ENCODE measurements at regions not wholly inside any gene's neighbourhood (a gene's known extent, or its start where the extent isn't known, plus 50 kb on each side); places are given as distances from the start of the nearest gene placed in this dataset.

DNA sequence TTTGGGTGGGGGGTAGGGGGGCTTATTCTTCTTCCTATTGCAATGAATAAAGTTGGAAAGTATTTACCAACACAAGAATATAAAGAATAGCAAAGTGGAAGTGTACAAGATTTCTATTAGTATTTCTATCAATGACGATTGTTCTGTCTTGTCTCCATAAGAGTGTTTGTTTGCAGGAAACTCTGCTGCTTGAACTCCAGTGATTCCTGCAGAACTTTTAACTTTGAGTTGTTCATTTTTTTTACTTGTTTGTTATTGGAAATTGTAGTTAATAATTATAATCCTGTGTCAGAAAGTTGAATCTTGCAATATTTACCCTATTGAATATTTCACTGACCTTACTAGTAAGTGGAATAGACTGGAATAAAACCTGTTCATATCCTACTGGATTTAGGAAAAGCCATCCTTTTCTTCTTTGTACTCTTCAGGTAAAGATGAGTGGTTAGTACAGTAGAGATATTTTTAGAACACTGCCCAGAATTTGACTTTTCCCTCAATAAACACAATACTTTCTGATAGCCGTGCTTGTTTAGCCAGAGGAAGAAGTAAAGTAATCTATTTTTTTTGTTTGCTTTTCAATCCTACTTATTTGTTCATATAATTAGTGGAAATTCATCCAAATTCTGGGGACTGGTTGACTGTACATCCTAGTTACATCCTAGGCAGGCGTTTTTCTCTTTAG lies 340.4 kb downstream of the TENT4A start:
- H3K36me3 Mint-ChIP-seq, result no peaks in the 10 kb centered on the region
- no peak for DNase-seq (ENCODE audit: low spot score)
- peaks cover 4% of the 10 kb centered on the region for H3K9me3 Mint-ChIP-seq
- H3K27ac Mint-ChIP-seq, result no peak overlapping the region
- H3K4me3 Mint-ChIP-seq, result no peak overlapping the region
- no peaks in the 10 kb centered on the region for H3K4me1 Mint-ChIP-seq (ENCODE audit: low read depth in 2 of 2)
- H3K27me3 Mint-ChIP-seq, result no peaks in the 10 kb centered on the region
- ATAC-seq, result no peak

DNA sequence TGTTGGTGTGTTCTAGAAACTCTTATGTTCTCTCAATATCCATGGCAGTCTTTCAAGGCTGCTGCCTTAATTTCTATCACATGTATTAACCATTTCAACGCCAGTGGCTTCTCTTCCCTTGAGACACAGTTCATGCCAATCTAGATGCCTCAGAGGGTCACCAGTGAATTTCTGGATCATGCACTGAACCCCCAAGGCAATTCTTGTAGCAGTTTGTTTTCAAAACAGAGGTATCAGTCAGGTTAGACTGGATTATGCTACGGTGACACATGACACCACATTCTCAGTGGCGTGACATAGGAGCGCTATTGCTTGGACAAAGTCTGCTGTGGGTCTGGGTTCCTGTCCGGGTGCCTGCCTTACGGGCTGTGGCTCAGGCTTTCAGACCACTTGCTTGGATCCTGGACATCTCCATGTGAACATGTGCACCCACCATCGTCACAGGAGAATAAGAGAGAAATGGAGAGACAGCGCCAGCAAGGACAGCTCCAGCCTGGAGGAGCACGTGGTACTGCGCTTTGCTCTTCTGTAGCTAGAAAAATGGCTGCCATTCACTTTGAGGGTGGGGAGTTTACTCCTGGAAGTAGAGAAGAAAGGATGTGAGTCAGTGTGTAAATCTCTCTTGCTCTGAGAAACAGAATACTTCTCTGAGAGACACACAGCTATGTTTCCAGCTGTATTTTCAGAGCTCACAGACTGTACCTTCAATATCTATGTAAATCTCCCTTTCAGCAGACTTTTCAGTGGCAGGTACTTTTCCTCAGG lies 329.3 kb upstream of the ADCY2 start:
- ATAC-seq, result no peak
- no peaks in the 10 kb centered on the region for H3K9me3 Mint-ChIP-seq

DNA sequence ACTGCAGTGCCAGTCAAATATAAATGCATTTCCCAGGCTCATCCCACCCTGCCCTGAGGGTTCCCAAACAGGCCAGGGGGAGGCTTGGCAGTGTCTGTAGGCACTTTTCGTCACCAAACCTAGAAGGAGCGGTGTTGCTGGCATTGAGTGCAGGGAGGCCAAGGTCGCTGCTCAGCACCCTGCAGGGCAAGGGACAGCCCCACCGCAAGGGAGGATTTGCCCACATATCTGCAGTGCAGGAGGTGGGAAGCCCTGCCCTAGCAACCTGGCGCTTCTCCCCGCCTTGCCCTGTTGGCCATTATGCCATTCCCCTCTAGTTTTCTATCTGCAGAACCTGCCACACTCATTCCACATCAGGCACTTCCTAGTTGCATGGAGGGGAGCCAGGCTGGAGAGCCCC lies 327.8 kb upstream of the ADCY2 start:
- Mint-ChIP-seq H3K9me3 (no peaks in the 10 kb centered on the region), H3K4me3 (no peak overlapping the region), H3K36me3 (no peaks in the 10 kb centered on the region), H3K27me3 (no peaks in the 10 kb centered on the region), H3K4me1 (ENCODE audit: low read depth in 2 of 2) (no peaks in the 10 kb centered on the region), H3K27ac (no peak overlapping the region)
- ATAC-seq (peak in 1 of 2 donors; percentile 6), DNase-seq (ENCODE audit: low spot score) (no peak)

More for the DNA sequence above, 329.3 kb upstream of the ADCY2 start:
- H3K4me3 Mint-ChIP-seq, result no peak overlapping the region
- no peaks in the 10 kb centered on the region for H3K36me3 Mint-ChIP-seq
- H3K4me1 Mint-ChIP-seq (ENCODE audit: low read depth in 2 of 2), result no peaks in the 10 kb centered on the region
- no peak for DNase-seq (ENCODE audit: low spot score)
- H3K27me3 Mint-ChIP-seq, result no peaks in the 10 kb centered on the region
- H3K27ac Mint-ChIP-seq, result no peak overlapping the region

DNA sequence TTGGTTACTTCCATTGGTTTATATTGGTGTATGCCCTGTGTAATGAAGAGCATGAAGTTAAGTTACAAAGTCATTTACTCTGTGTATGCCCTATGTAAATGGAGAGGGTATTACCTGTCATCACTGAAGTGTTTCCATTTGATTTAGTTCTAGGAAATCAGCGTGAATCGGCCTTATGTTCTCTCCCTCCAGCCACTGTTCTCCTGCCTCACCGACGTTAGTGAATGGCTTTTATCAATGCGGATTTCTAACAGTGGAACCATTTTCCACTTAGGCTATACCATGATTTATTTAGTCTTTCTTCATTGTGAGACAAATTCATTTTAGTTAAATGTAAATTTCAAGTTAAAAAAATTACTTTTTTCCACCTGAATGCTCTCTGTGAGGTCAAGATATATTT lies 327.0 kb upstream of the ADCY2 start:
- DNase-seq (ENCODE audit: low spot score), result no peak
- ATAC-seq, result no peak
- Mint-ChIP-seq H3K9me3 (no peaks in the 10 kb centered on the region), H3K4me1 (ENCODE audit: low read depth in 2 of 2) (no peaks in the 10 kb centered on the region), H3K27ac (no peak overlapping the region), H3K4me3 (no peak overlapping the region), H3K36me3 (no peaks in the 10 kb centered on the region), H3K27me3 (no peaks in the 10 kb centered on the region)

DNA sequence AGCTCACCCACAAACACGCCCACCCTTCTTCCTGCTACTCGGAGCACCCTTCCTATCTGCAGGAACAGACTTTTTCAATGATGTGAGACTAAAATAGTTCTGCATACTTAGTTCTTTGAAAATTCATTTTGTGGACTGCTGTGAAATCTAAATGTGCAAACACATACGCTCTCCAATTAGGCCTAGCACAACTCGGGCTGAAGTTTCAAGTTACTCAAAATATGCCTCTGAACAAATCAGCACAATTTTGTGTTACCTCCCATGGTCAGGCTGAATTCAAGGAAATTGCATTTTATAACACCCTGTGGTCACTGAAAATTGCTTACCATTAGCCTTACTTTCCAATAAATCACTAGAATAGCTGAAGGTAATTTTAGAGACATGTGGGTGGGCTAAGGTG lies 323.8 kb upstream of the ADCY2 start:
- Mint-ChIP-seq H3K27me3 (no peaks in the 10 kb centered on the region), H3K27ac (no peak overlapping the region), H3K36me3 (no peaks in the 10 kb centered on the region), H3K4me3 (no peak overlapping the region), H3K4me1 (ENCODE audit: low read depth in 2 of 2) (no peaks in the 10 kb centered on the region), H3K9me3 (no peaks in the 10 kb centered on the region)
- ATAC-seq (no peak), DNase-seq (ENCODE audit: low spot score) (no peak)

DNA sequence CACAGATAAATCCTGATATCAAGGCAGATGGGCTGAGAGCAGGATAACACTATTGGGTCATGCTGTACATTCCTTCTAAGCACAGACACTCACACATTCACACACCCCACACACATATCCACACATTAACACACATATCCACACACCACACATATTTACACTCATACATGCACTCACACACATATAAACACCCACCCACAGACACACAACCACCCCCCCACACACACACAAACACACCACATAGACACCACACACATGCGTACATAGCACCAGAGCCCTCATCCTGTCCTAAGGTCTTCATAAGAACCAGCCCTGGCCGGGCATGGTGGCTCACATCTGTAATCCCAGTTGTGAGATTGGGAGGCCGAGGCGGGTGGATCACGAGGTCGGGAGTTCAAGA lies 322.3 kb upstream of the ADCY2 start:
- Mint-ChIP-seq H3K4me1 (ENCODE audit: low read depth in 2 of 2) (no peaks in the 10 kb centered on the region), H3K27ac (no peak overlapping the region), H3K9me3 (no peaks in the 10 kb centered on the region), H3K4me3 (no peak overlapping the region), H3K36me3 (no peaks in the 10 kb centered on the region), H3K27me3 (no peaks in the 10 kb centered on the region)
- ATAC-seq (no peak), DNase-seq (ENCODE audit: low spot score) (no peak)

DNA sequence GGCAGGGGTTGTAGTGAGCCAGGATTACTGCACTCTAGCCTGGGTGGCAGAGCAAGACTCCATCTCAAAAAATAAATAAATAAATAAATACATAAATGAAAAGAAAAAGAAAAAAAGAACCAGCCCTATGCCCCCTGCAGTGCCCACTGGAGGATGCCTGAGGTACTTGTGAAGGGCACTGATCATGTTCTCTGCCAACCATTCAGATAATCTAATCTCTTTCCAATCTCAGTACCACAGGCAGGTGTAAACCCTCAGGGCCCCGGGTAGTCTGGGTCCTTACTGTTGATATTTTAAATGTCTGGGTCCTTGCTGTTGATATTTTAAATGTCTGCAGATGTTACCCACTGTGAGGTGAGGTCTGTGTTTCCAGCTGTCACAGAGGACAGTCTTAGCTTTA lies 321.8 kb upstream of the ADCY2 start:
- Mint-ChIP-seq H3K4me1 (ENCODE audit: low read depth in 2 of 2) (no peaks in the 10 kb centered on the region), H3K4me3 (no peak overlapping the region), H3K27ac (no peak overlapping the region), H3K9me3 (no peaks in the 10 kb centered on the region), H3K27me3 (no peaks in the 10 kb centered on the region), H3K36me3 (no peaks in the 10 kb centered on the region)
- no peak for DNase-seq (ENCODE audit: low spot score)
- ATAC-seq, result no peak

DNA sequence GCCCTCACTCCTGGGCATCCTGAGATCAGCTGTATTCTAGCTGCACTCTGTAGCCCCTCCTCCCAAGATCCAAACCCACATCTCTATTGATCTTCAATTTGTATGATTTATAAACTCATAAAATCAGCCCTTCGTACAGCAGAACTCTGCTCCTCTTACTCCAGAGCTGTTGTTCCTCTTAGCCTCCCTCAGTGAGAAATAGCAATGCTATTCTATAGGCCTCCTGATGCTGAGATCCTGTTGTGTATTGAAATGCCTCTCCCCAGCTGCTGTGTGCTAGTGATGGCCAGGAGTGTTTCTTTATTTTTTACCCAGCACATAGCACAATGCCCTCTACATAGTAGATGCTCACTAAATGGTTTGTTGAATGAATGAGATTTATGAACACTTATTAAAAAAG lies 320.5 kb upstream of the ADCY2 start:
- no peak for DNase-seq (ENCODE audit: low spot score)
- Mint-ChIP-seq H3K36me3 (no peaks in the 10 kb centered on the region), H3K4me3 (no peak overlapping the region), H3K27ac (no peak overlapping the region), H3K4me1 (ENCODE audit: low read depth in 2 of 2) (no peaks in the 10 kb centered on the region), H3K9me3 (no peaks in the 10 kb centered on the region), H3K27me3 (no peaks in the 10 kb centered on the region)
- ATAC-seq, result no peak

DNA sequence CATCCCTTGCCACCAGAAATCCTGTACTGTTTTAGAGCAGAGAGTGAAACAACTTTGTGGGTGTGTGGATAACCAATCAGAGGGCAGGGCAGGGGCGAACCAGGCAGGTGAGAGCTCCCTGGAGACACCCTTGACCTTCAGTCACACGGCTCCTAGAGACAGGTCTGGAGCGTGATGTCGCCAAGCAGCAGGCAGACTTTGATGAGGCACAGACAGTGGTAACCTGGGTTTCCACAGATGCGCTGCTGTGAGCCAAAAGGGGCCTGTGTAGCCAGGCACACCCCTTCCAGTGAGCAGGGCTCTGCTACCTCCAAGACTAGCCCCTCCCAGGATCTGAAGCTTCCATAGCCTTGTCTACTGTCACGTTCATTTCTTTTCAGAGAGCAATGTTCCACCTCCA lies 317.8 kb upstream of the ADCY2 start:
- H3K9me3 Mint-ChIP-seq, result peaks cover 2% of the 10 kb centered on the region
- no peaks in the 10 kb centered on the region for H3K36me3 Mint-ChIP-seq
- H3K27me3 Mint-ChIP-seq, result peaks cover 0 to 10% of the 10 kb centered on the region in 2 donors
- H3K27ac Mint-ChIP-seq, result no peak overlapping the region
- ATAC-seq (no peak), DNase-seq (ENCODE audit: low spot score) (no peak)
- H3K4me3 Mint-ChIP-seq, result no peak overlapping the region
- no peaks in the 10 kb centered on the region for H3K4me1 Mint-ChIP-seq (ENCODE audit: low read depth in 2 of 2)

DNA sequence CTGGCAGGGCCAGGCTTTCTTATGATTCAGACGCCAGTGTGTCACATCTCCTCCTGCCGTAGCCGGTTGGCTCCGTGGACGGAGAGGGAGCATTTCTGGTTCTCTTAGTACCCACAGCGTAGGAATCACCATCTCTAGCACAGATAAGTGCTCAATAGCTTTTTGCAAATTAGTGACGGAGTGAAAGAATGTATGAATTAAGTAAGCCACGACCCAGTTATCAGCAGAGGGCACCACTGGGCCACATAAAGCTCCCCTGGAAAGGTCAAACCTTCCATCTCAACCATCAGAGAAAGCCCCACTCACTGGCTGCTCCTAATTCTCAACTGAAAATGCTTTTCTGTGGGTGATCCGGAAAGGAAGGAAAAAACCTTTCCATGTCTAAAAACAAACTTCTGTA lies 317.0 kb upstream of the ADCY2 start:
- ATAC-seq (no peak), DNase-seq (ENCODE audit: low spot score) (no peak)
- peaks cover 5% of the 10 kb centered on the region for H3K9me3 Mint-ChIP-seq
- H3K27me3 Mint-ChIP-seq, result peaks cover 0 to 10% of the 10 kb centered on the region in 2 donors
- H3K36me3 Mint-ChIP-seq, result no peaks in the 10 kb centered on the region
- no peaks in the 10 kb centered on the region for H3K4me1 Mint-ChIP-seq (ENCODE audit: low read depth in 2 of 2)
- no peak overlapping the region for H3K27ac Mint-ChIP-seq
- no peak overlapping the region for H3K4me3 Mint-ChIP-seq

DNA sequence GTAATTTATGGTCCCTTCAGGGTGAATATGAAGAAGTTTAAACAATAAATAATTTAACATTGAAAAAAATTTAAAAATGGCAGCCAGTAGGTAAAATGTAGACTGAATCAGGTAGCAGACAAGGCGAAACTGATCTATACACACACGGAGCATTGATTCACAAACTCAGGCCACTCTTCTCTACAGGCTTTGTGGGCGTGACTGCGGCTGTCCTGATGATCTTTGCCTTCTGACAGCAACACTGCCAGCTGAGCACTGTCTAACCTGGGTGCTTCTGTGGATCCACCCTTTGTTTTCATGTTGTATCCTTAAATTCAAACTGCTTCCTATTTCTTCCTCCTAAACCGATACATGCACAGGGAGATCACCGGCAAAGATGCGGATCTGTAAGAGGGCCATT lies 315.4 kb upstream of the ADCY2 start:
- Mint-ChIP-seq H3K27ac (no peak overlapping the region), H3K36me3 (no peaks in the 10 kb centered on the region), H3K9me3 (peaks cover 5% of the 10 kb centered on the region), H3K4me1 (ENCODE audit: low read depth in 2 of 2) (no peaks in the 10 kb centered on the region), H3K27me3 (peaks cover 0 to 10% of the 10 kb centered on the region in 2 donors), H3K4me3 (no peak overlapping the region)
- DNase-seq (ENCODE audit: low spot score) (no peak), ATAC-seq (no peak)

DNA sequence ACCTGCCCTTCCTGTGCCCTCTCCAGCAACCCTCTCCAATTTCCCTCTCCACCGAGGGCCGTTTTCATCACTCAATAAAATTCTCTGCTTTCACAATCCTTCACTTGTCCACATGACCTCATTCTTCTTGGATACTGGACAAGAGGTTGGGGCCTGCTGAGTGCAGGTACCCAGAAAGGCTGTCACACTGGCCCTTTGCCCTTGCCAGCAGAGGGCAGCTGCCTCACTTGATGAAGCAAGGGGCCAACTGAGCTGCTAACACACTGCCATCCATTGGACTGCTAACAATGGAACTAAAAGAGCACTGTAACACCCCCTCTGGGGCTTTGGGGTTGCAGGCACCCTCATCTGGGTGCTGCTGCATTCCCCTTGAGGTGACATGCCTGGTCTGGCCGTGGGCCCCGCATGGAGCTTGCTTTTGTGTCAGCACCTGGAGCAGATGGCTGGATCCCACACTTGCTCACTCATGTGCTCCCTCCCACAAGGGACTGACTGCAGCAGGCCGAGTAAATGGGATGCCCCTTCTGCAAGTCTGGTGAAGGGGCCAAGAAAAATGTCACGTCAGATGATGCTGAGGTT lies 308.1 kb upstream of the ADCY2 start:
- Mint-ChIP-seq H3K4me1 (ENCODE audit: low read depth in 2 of 2) (no peaks in the 10 kb centered on the region), H3K36me3 (no peaks in the 10 kb centered on the region), H3K27me3 (no peaks in the 10 kb centered on the region)

DNA sequence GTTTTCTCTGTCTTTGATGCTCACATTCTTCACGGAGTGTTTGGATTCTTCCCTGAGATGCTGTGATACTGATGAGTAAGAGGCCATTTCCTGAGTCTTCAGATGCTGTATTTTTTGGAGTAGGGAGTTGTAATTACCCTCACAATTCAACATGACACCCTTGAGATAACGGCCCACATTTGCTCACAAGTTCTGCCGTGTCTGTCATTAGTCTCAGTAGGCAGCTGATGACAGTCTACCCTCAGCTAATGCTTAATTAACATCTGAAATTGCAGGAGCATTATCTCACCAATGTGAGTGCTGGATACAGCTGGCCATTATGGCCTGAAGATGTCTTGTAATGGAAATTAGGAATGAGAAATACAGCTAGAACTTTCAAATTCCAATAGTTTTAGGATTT lies 307.1 kb upstream of the ADCY2 start:
- no peak for DNase-seq (ENCODE audit: low spot score)
- H3K9me3 Mint-ChIP-seq, result peaks cover 3% of the 10 kb centered on the region
- no peaks in the 10 kb centered on the region for H3K4me1 Mint-ChIP-seq (ENCODE audit: low read depth in 2 of 2)

More for the DNA sequence above, 308.1 kb upstream of the ADCY2 start:
- no peak overlapping the region for H3K4me3 Mint-ChIP-seq
- DNase-seq (ENCODE audit: low spot score) (no peak), ATAC-seq (no peak)
- peaks cover 8% of the 10 kb centered on the region for H3K9me3 Mint-ChIP-seq
- H3K27ac Mint-ChIP-seq, result no peak overlapping the region

DNA sequence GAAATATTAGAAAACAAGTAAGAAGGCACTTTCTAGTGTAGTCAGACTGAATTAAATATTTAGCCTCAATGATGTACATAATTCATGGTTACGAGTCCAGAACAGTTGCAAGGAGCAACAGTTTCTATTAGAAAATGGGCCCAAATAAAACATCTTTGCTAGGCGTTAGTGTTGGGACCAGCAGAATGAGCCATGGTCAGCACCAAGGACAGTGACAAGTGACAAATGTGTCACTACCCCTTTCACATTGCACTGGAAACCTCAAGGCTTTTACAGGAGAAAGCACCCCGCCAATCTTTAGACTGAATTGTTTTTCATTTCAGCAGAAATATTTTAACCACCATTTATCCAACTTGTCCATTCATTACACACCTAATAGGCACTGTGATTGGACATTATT lies 301.3 kb upstream of the ADCY2 start:
- Mint-ChIP-seq H3K36me3 (no peaks in the 10 kb centered on the region), H3K4me3 (no peak overlapping the region), H3K4me1 (ENCODE audit: low read depth in 2 of 2) (no peaks in the 10 kb centered on the region), H3K27me3 (no peaks in the 10 kb centered on the region), H3K9me3 (peaks cover 6% of the 10 kb centered on the region), H3K27ac (no peak overlapping the region)
- no peak for ATAC-seq
- DNase-seq (ENCODE audit: low spot score), result no peak

More for the DNA sequence above, 307.1 kb upstream of the ADCY2 start:
- no peak for ATAC-seq
- Mint-ChIP-seq H3K27me3 (no peaks in the 10 kb centered on the region), H3K36me3 (no peaks in the 10 kb centered on the region), H3K27ac (no peak overlapping the region), H3K4me3 (no peak overlapping the region)
